Thyroid gland (tissue), 4 donors: ENCODE measurements at regions not wholly inside any gene's neighbourhood (a gene's known extent, or its start where the extent isn't known, plus 50 kb on each side); places are given as distances from the start of the nearest gene placed in this dataset.

Experiments
- DNase-seq, 2 donors: peaks; one replicate each; pipeline ENCODE4 v3.0.0-alpha.2; 2019
- H3K27ac ChIP-seq, 3 donors: fragments of 200-600 bp; sonication (generic); 1 replicate in 2 of 3; 2 replicates in 1 of 3; pipeline ENCODE4 v1.5.1; 2016 to 2019; ENCODE audit warnings: mild to moderate bottlenecking in 1 of 3, moderate library complexity in 1 of 3
- H3K27me3 ChIP-seq: fragments of 200-600 bp; sonication (generic); one replicate; pipeline ENCODE4 v1.5.1; 2019
- H3K36me3 ChIP-seq, 2 donors: fragments of 200-600 bp; sonication (generic); one replicate each; pipeline ENCODE4 v1.5.1; 2016 to 2019
- H3K4me1 ChIP-seq, 2 donors: fragments of 200-600 bp; sonication (generic); one replicate each; pipeline ENCODE4 v1.5.1; 2017 to 2019
- H3K4me3 ChIP-seq, 3 donors: fragments of 200-600 bp; sonication (generic); replicated peaks in 1 of 3; 1 replicate in 2 of 3; 2 replicates in 1 of 3; pipeline ENCODE4 v1.5.1; 2016; ENCODE audit warnings: mild to moderate bottlenecking in 1 of 3
- H3K9me3 ChIP-seq: fragments of 200-600 bp; sonication (generic); one replicate; pipeline ENCODE4 v1.5.1; 2017
- CTCF ChIP-seq, 6 experiments: fragments of 200-600 bp in 3 of 6; fragments of 450-650 bp in 3 of 6; sonication (generic) in 3 of 6; IDR thresholded peaks; one replicate each; pipeline ENCODE4 v1.5.1; 2016 to 2019; ENCODE audit warnings: antibody characterized with exemption in 6 of 6, mild to moderate bottlenecking in 2 of 6, inconsistent platforms in 1 of 6, moderate library complexity in 1 of 6
- POLR2A ChIP-seq, 2 donors: fragments of 450-650 bp; IDR thresholded peaks; one replicate each; pipeline ENCODE4 v1.6.1; 2017; ENCODE audit warnings: antibody characterized with exemption in 2 of 2, mild to moderate bottlenecking in 2 of 2, moderate library complexity in 1 of 2
- WGBS, 2 donors: methylation state at CpG; one replicate each; pipeline ENCODE4 v1.1.5; 2017; 5-methylcytosine and 5-hydroxymethylcytosine counted together
- intact Hi-C: fragments of 100-400 bp; cut with DNase I; formaldehyde crosslinking; loops from one replicate; pipeline ENCODE4 v1.15.1; 2023

DNA sequence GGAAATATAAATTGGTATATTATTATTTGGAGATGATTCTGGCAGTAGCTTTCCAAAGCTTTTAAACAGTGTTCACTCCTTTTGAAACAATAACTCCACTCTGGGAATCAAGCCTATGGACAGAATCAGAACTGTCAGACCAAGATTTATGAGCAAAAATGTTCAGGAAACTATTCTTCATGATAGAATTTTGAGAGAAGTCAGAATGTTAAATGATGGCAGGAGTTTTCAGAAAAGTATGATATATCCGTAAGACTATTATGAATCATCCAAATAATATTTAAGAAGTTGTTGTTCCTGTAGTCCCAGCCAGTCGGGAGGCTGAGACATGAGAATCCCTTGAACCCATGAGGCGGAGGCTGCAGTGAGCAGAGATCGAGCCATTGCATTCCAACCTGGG lies 50.5 kb upstream of the ADGRG2 start:
- intact Hi-C loops: no loop called here
- Histone ChIP-seq H3K27me3 (no peaks in the 10 kb centered on the region), H3K9me3 (no peaks in the 10 kb centered on the region), H3K4me1 (peaks cover 0 to 4% of the 10 kb centered on the region in 2 donors), H3K4me3 (no peak overlapping the region), H3K36me3 (no peaks in the 10 kb centered on the region), H3K27ac (no peak overlapping the region)
- 88 to 89% methylated on average over 4 of the region's 4 CpGs for WGBS, 2 donors
- TF ChIP-seq CTCF (IDR thresholded peaks at IDR 0.05): no peak
- TF ChIP-seq POLR2A (IDR thresholded peaks at IDR 0.05): no peak
- DNase-seq: no peak

DNA sequence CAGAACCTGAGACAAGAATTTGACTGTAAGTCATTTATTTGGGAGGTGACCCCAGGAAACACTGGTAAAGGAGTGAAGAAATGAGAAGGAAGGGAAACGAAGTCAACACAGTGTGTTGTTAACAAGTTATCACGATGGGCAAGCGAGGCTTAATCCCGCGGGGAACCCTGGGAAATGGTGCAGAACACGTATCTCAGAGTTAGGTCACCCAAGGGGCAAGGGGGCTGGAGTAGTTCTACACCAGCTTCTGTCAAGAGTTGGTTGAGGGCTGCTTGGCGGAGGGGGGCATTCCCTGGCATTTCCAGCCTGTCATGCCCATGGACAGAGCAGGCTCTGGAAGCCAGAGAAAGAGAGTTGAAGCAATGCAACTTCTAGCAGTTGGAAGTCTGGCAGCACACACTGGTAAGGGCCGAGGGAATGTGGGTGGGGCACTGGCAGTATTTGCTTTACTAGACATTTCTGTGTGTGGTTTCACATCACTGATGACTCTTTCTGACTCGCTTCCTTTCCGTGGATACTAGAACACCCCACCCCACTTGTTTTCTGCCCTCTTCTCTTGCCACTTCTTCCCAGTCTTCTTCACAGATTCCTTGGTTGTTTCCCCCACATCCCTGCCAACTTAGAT lies 52.2 kb upstream of the ADGRG2 start:
- no peaks in the 10 kb centered on the region for H3K9me3 ChIP-seq
- peak; percentile 26 to 42 for DNase-seq
- peaks cover 0 to 7% of the 10 kb centered on the region in 2 donors for H3K4me1 ChIP-seq
- intact Hi-C loops: no loop called here
- H3K4me3 ChIP-seq: no peak overlapping the region
- H3K27me3 ChIP-seq: no peaks in the 10 kb centered on the region
- H3K36me3 ChIP-seq: no peaks in the 10 kb centered on the region
- no peak overlapping the region for H3K27ac ChIP-seq
- 52 to 62% methylated on average over 9 to 10 of the region's 10 CpGs for WGBS, 2 donors
- TF ChIP-seq POLR2A (IDR thresholded peaks at IDR 0.05) (no peak), CTCF (IDR thresholded peaks at IDR 0.05) (no peak)

- WGBS, 2 donors: 14% methylated on average over 4 of the region's 4 CpGs
- H3K27ac ChIP-seq: no peak overlapping the region
- no peaks in the 10 kb centered on the region for H3K27me3 ChIP-seq
- H3K36me3 ChIP-seq: no peaks in the 10 kb centered on the region
- H3K4me1 ChIP-seq: peaks cover 0 to 7% of the 10 kb centered on the region in 2 donors
- no peaks in the 10 kb centered on the region for H3K9me3 ChIP-seq
- no peak for DNase-seq
- TF ChIP-seq POLR2A (IDR thresholded peaks at IDR 0.05): no peak
- TF ChIP-seq CTCF (IDR thresholded peaks at IDR 0.05): no peak
- intact Hi-C loops: no loop called here
- H3K4me3 ChIP-seq: no peak overlapping the region
Observed at GRCh38 chrX:19176901-19177630, 54.8 kb upstream of the ADGRG2 start.

DNA sequence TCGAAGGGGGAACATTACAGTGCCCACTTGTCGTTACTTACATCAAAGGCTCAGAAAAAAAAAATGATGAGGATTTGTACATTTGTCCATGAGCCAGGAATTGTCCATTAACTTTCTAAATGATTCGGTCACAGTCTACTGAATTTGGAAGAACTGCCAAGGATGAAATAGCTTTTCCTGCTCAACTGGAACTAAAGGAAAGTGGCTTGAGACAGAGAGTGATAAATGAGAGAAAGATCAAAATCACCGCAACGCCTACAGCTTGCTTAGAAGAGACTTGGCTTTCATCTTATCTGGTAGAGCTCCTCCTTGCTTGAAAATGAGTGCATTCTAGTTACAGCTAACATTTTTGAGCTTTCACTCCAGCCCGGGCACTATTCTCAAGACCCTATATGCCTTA lies 55.5 kb upstream of the ADGRG2 start:
- Histone ChIP-seq H3K27me3 (no peaks in the 10 kb centered on the region), H3K4me1 (peaks cover 0 to 7% of the 10 kb centered on the region in 2 donors), H3K36me3 (no peaks in the 10 kb centered on the region), H3K27ac (no peak overlapping the region), H3K4me3 (no peak overlapping the region), H3K9me3 (no peaks in the 10 kb centered on the region)
- WGBS, 2 donors: 9 to 24% methylated on average over 6 of the region's 6 CpGs
- TF ChIP-seq CTCF (IDR thresholded peaks at IDR 0.05): no peak
- DNase-seq: no peak
- intact Hi-C loops: no loop called here

- intact Hi-C loops: no loop called here
- H3K27ac ChIP-seq: no peak overlapping the region
- no peaks in the 10 kb centered on the region for H3K9me3 ChIP-seq
- H3K4me1 ChIP-seq: peaks cover 0 to 7% of the 10 kb centered on the region in 2 donors
- DNase-seq: no peak
- H3K4me3 ChIP-seq: no peak overlapping the region
- WGBS, 2 donors: 89 to 100% methylated on average over 4 to 5 of the region's 6 CpGs
- TF ChIP-seq POLR2A (IDR thresholded peaks at IDR 0.05) (no peak), CTCF (IDR thresholded peaks at IDR 0.05) (no peak)
- no peaks in the 10 kb centered on the region for H3K36me3 ChIP-seq
- no peaks in the 10 kb centered on the region for H3K27me3 ChIP-seq
Observed at GRCh38 chrX:19178402-19178801, 56.1 kb upstream of the ADGRG2 start.
